ENCODE measurements at regions not wholly inside any gene's neighbourhood (a gene's known extent, or its start where the extent isn't known, plus 50 kb on each side); places are given as distances from the start of the nearest gene placed in this dataset.

GRCh38 chr16:76724181-76724580, 447.0 kb downstream of the CNTNAP4 start:
- TF ChIP-seq CTCF (IDR thresholded peaks at IDR 0.05; ENCODE audit: low read length) (no peak), EZH2 (IDR thresholded peaks at IDR 0.05; ENCODE audit: borderline replicate concordance, low read length) (no peak)

Data from OCI-LY1 (cell line).